H1 (cell line): ENCODE measurements at regions not wholly inside any gene's neighbourhood (a gene's known extent, or its start where the extent isn't known, plus 50 kb on each side); places are given as distances from the start of the nearest gene placed in this dataset.

Experiments
- CTCF ChIA-PET: fragments of 300-600 bp; sonication (Branson Sonifier 250); formaldehyde crosslinking; loops from one replicate; lab custom pipeline; 2021; ENCODE audit not compliant: partially characterized antibody; lab: Charles Lee
- POLR2A ChIA-PET: fragments of 300-600 bp; sonication (Branson Sonifier 250); formaldehyde crosslinking; loops from one replicate; lab custom pipeline; 2021; ENCODE audit warnings: inconsistent platforms; ENCODE audit not compliant: partially characterized antibody; lab: Charles Lee
- DNase-seq, 2 experiments: peaks; one replicate each; pipeline versions ENCODE4 v3.0.0 to v3.0.0-alpha.2; 2010 to 2022; ENCODE audit warnings: low spot score in 2 of 2, low read depth in 1 of 2, mixed read lengths in 1 of 2
- FAIRE-seq: peaks from 2 replicates; lab custom pipeline; 2011; peaks lifted over from hg19 to GRCh38; lab: Jason Lieb, UNC
- H2AFZ ChIP-seq: 2 replicates; pipeline ENCODE4 v1.8.1; 2012; ENCODE audit warnings: low read length, inconsistent platforms
- H2AK5ac ChIP-seq: 2 replicates; pipeline ENCODE4 v1.6.1; 2013; ENCODE audit warnings: low read depth, low read length
- H2BK120ac ChIP-seq: replicated peaks from 2 replicates; pipeline ENCODE3; 2013; ENCODE audit warnings: low read depth, low read length, inconsistent platforms
- H2BK12ac ChIP-seq: 2 replicates; pipeline ENCODE4 v1.6.1; 2013; ENCODE audit warnings: low read depth, low read length
- H2BK15ac ChIP-seq: 2 replicates; pipeline ENCODE4 v1.6.1; 2013; ENCODE audit warnings: low read length
- H2BK20ac ChIP-seq: 2 replicates; pipeline ENCODE4 v1.6.1; 2013; ENCODE audit warnings: low read length
- H2BK5ac ChIP-seq: 2 replicates; pipeline ENCODE4 v1.6.1; 2013; ENCODE audit warnings: low read depth, low read length
- H3K14ac ChIP-seq: 2 replicates; pipeline ENCODE4 v1.6.1; 2013; ENCODE audit warnings: inconsistent platforms; ENCODE audit not compliant: insufficient read length
- H3K18ac ChIP-seq: 2 replicates; pipeline ENCODE4 v1.6.1; 2013; ENCODE audit warnings: low read length; ENCODE audit errors: extremely low read depth
- H3K23ac ChIP-seq: 2 replicates; pipeline ENCODE4 v1.6.1; 2013; ENCODE audit warnings: inconsistent platforms; ENCODE audit not compliant: insufficient read length
- H3K23me2 ChIP-seq: 2 replicates; pipeline ENCODE4 v1.6.1; 2013; ENCODE audit warnings: low read depth, low read length
- H3K27ac ChIP-seq: 2 replicates; pipeline ENCODE4 v1.6.1; 2011; ENCODE audit warnings: low read depth, low read length, inconsistent platforms
- H3K27me3 ChIP-seq, 4 experiments: replicated peaks in 1 of 4; 1 replicate in 1 of 4; 2 replicates in 3 of 4; pipeline versions ENCODE4 v1.6.1 to v1.8.1; 2011 to 2013; ENCODE audit warnings: low read length in 3 of 4, mild to moderate bottlenecking in 3 of 4, inconsistent platforms in 2 of 4, mixed read lengths in 2 of 4, moderate library complexity in 1 of 4; ENCODE audit not compliant: control insufficient read depth in 3 of 4, insufficient read depth in 3 of 4; ENCODE audit errors: extremely low read depth in 1 of 4
- H3K36me3 ChIP-seq, 4 experiments: 2 replicates each; pipeline versions ENCODE4 v1.6.1 to v1.8.1; 2011 to 2013; ENCODE audit warnings: mild to moderate bottlenecking in 4 of 4, low read length in 3 of 4, moderate library complexity in 2 of 4, control low read depth in 1 of 4, inconsistent platforms in 1 of 4; ENCODE audit not compliant: insufficient read depth in 4 of 4, control insufficient read depth in 2 of 4
- H3K4ac ChIP-seq: replicated peaks from 2 replicates; pipeline ENCODE3; 2013; ENCODE audit warnings: low read length, low read depth, mixed read lengths, inconsistent platforms; ENCODE audit not compliant: insufficient read length
- H3K4me1 ChIP-seq, 4 experiments: replicated peaks in 1 of 4; 1 replicate in 1 of 4; 2 replicates in 3 of 4; pipeline versions ENCODE4 v1.6.1 to v1.8.1; 2011 to 2013; ENCODE audit warnings: low read length in 3 of 4, inconsistent platforms in 2 of 4, mixed read lengths in 1 of 4; ENCODE audit not compliant: insufficient read depth in 4 of 4, control insufficient read depth in 3 of 4
- H3K4me2 ChIP-seq, 2 experiments: 2 replicates each; pipeline versions ENCODE4 v1.6.1 to v1.8.1; 2011 to 2013; ENCODE audit warnings: low read depth in 2 of 2, low read length in 2 of 2, control low read depth in 1 of 2, inconsistent platforms in 1 of 2, mild to moderate bottlenecking in 1 of 2; ENCODE audit not compliant: insufficient read depth in 1 of 2
- H3K4me3 ChIP-seq, 4 experiments: fragments of 200-600, 300-600 bp in 1 of 4; sonication (generic), shearing (Covaris generic), sonication (Bioruptor Twin) in 1 of 4; 2 replicates each; pipeline versions ENCODE4 v1.5.1 to v1.8.1; 2011 to 2016; ENCODE audit warnings: low read length in 4 of 4, low read depth in 3 of 4, control low read depth in 2 of 4, inconsistent platforms in 2 of 4, mild to moderate bottlenecking in 2 of 4, mixed read lengths in 1 of 4, moderate library complexity in 1 of 4; ENCODE audit not compliant: insufficient read depth in 2 of 4; ENCODE audit errors: extremely low read depth in 1 of 4
- H3K56ac ChIP-seq: replicated peaks from 2 replicates; pipeline ENCODE3; 2013; ENCODE audit warnings: low read depth, mild to moderate bottlenecking, mixed read lengths, low read length, inconsistent platforms; ENCODE audit not compliant: insufficient read length
- H3K79me1 ChIP-seq: 2 replicates; pipeline ENCODE4 v1.6.1; 2013; ENCODE audit warnings: low read depth, low read length, control low read depth
- H3K79me2 ChIP-seq, 2 experiments: 2 replicates each; pipeline versions ENCODE4 v1.6.1 to v1.8.1; 2012 to 2013; ENCODE audit warnings: low read length in 2 of 2, mild to moderate bottlenecking in 2 of 2, inconsistent platforms in 1 of 2; ENCODE audit not compliant: insufficient read depth in 2 of 2, control insufficient read depth in 1 of 2
- H3K9ac ChIP-seq, 4 experiments: replicated peaks in 1 of 4; 1 replicate in 1 of 4; 2 replicates in 3 of 4; pipeline versions ENCODE4 v1.6.1 to v1.8.1; 2011 to 2013; ENCODE audit warnings: low read depth in 3 of 4, low read length in 3 of 4, control low read depth in 2 of 4, mild to moderate bottlenecking in 2 of 4, moderate library complexity in 2 of 4, inconsistent platforms in 1 of 4; ENCODE audit errors: extremely low read depth in 1 of 4
- H3K9me3 ChIP-seq, 2 experiments: 2 replicates each; pipeline versions ENCODE4 v1.6.1 to v1.8.1; 2012 to 2013; ENCODE audit warnings: mild to moderate bottlenecking in 2 of 2, moderate library complexity in 2 of 2, control low read depth in 1 of 2, inconsistent platforms in 1 of 2, low read depth in 1 of 2, low read length in 1 of 2, mixed read lengths in 1 of 2; ENCODE audit not compliant: insufficient read depth in 2 of 2
- H4K20me1 ChIP-seq, 2 experiments: replicated peaks in 1 of 2; 2 replicates each; pipeline versions ENCODE3 to v1.8.1; 2011 to 2013; ENCODE audit warnings: inconsistent platforms in 2 of 2, low read length in 2 of 2, mild to moderate bottlenecking in 1 of 2; ENCODE audit not compliant: insufficient read depth in 2 of 2, control insufficient read depth in 1 of 2
- H4K5ac ChIP-seq: 2 replicates; pipeline ENCODE4 v1.6.1; 2013; ENCODE audit warnings: low read length, low read depth, mixed read lengths, inconsistent platforms; ENCODE audit not compliant: insufficient read length
- H4K8ac ChIP-seq: 2 replicates; pipeline ENCODE4 v1.8.0; 2013; ENCODE audit warnings: mild to moderate bottlenecking, moderate library complexity, low read length, inconsistent platforms; ENCODE audit not compliant: insufficient read depth; ENCODE audit errors: extremely low read depth
- H4K91ac ChIP-seq: replicated peaks from 2 replicates; pipeline ENCODE3; 2013; ENCODE audit warnings: low read length, mixed read lengths, inconsistent platforms; ENCODE audit not compliant: insufficient read length
- CHD1 ChIP-seq: IDR thresholded peaks from 2 replicates; pipeline ENCODE4 v1.6.1; 2012; ENCODE audit warnings: low read depth, low read length, improper control_type of control experiment
- E2F6 ChIP-seq: IDR thresholded peaks from 2 replicates; pipeline ENCODE4 v1.6.1; 2012; ENCODE audit warnings: inconsistent platforms
- GABPA ChIP-seq: IDR thresholded peaks from 2 replicates; pipeline ENCODE4 v1.6.1; 2011; ENCODE audit warnings: mild to moderate bottlenecking, low read length, moderate library complexity, borderline replicate concordance; ENCODE audit not compliant: insufficient read depth
- HDAC2 ChIP-seq, 2 experiments: fragments of 300-600 bp in 1 of 2; sonication (generic) in 1 of 2; IDR thresholded peaks; 2 replicates each; pipeline ENCODE4 v1.6.1; 2011 to 2012; ENCODE audit warnings: low read depth in 2 of 2, low read length in 2 of 2, mild to moderate bottlenecking in 2 of 2, moderate library complexity in 2 of 2, borderline replicate concordance in 1 of 2, inconsistent platforms in 1 of 2
- HDAC6 ChIP-seq: IDR thresholded peaks from one replicate; pipeline ENCODE4 v1.7.1; 2012; ENCODE audit warnings: low read depth, mild to moderate bottlenecking, inconsistent platforms, low read length, moderate library complexity
- KDM1A ChIP-seq: fragments of 200-600, 300-600 bp; sonication (generic); IDR thresholded peaks from 2 replicates; pipeline ENCODE4 v1.7.1; 2016; ENCODE audit warnings: mild to moderate bottlenecking, low read length, borderline replicate concordance
- KDM5A ChIP-seq: fragments of 200-600 bp; IDR thresholded peaks from 2 replicates; pipeline ENCODE4 v1.7.1; 2012; ENCODE audit warnings: mild to moderate bottlenecking, low read length, inconsistent platforms, mixed read lengths
- NANOG ChIP-seq: IDR thresholded peaks from 2 replicates; pipeline ENCODE4 v1.6.1; 2011; ENCODE audit warnings: low read length, low read depth, mild to moderate bottlenecking, inconsistent platforms; ENCODE audit not compliant: insufficient read depth, poor library complexity, severe bottlenecking
- POLR2A ChIP-seq, 2 experiments: IDR thresholded peaks; 1 replicate in 1 of 2; 2 replicates in 1 of 2; pipeline ENCODE4 v1.6.1; 2011; ENCODE audit warnings: low read depth in 2 of 2, low read length in 2 of 2, mild to moderate bottlenecking in 2 of 2; ENCODE audit errors: control extremely low read depth in 1 of 2
- RBBP5 ChIP-seq: IDR thresholded peaks from 2 replicates; pipeline ENCODE4 v1.7.1; 2012; ENCODE audit warnings: low read depth, mild to moderate bottlenecking, inconsistent platforms, low read length, moderate library complexity, borderline replicate concordance
- SP4 ChIP-seq: IDR thresholded peaks from 2 replicates; pipeline ENCODE4 v1.6.1; 2012; ENCODE audit warnings: low read length, inconsistent platforms
- TAF7 ChIP-seq: optimal IDR thresholded peaks from 2 replicates; pipeline ENCODE3; 2011; ENCODE audit warnings: low read depth, mild to moderate bottlenecking, inconsistent platforms, low read length, moderate library complexity, borderline replicate concordance
- TBP ChIP-seq: IDR thresholded peaks from 2 replicates; pipeline ENCODE4 v1.6.1; 2011; ENCODE audit warnings: low read depth, low read length, improper control_type of control experiment
- TEAD4 ChIP-seq: IDR thresholded peaks from 2 replicates; pipeline ENCODE4 v1.6.1; 2012; ENCODE audit warnings: low read depth, low read length, inconsistent platforms, mixed read lengths
- WGBS, 2 experiments: shearing (Covaris generic) in 1 of 2; methylation state at CpG; one replicate each; pipeline versions ENCODE4 v1.1.6 to v1.1.7; 2013 to 2015; ENCODE audit warnings: low lambda C conversion rate in 2 of 2, mixed read lengths in 2 of 2, inconsistent platforms in 1 of 2, low coverage in 1 of 2, missing lambda C conversion rate in 1 of 2; ENCODE audit not compliant: insufficient replicate concordance in 2 of 2, insufficient coverage in 1 of 2, insufficient read length in 1 of 2; ENCODE audit errors: extremely low coverage in 1 of 2, missing lambda C conversion rate in 1 of 2; 5-methylcytosine and 5-hydroxymethylcytosine counted together

- WGBS, 2 experiments: 40 to 100% methylated on average over 1 to 3 of the region's 3 CpGs
- Histone ChIP-seq H2BK15ac (no peak overlapping the region), H3K27ac (no peak overlapping the region), H2AK5ac (no peak overlapping the region), H3K4me1 (no peaks in the 10 kb centered on the region), H2BK5ac (no peak overlapping the region), H3K9me3 (no peaks in the 10 kb centered on the region), H3K27me3 (no peaks in the 10 kb centered on the region), H4K91ac (no peak overlapping the region), H3K4ac (no peak overlapping the region), H3K9ac (no peak overlapping the region), H3K36me3 (no peaks in the 10 kb centered on the region), H2BK120ac (no peak overlapping the region), H4K20me1 (no peaks in the 10 kb centered on the region), H3K79me2 (no peaks in the 10 kb centered on the region), H3K4me3 (no peak overlapping the region), H2AFZ (no peak overlapping the region), H3K56ac (no peak overlapping the region), H3K23me2 (no peaks in the 10 kb centered on the region), H2BK12ac (no peak overlapping the region), H3K4me2 (no peak overlapping the region), H3K23ac (no peak overlapping the region), H2BK20ac (no peak overlapping the region), H3K14ac (no peak overlapping the region), H3K79me1 (no peaks in the 10 kb centered on the region), H4K8ac (no peak overlapping the region), H3K18ac (no peak overlapping the region), H4K5ac (no peak overlapping the region)
- FAIRE-seq (no peak), DNase-seq (no peak)
- POLR2A ChIA-PET: interaction anchor here (0.8 kb wide), 1 partner anchor 9 kb away, joined by 3 read pairs; no protein-coding TSS in a partner anchor
- CTCF ChIA-PET: interaction anchor here (1.1 kb wide), 2 partner anchors 30 to 59 kb away, joined by 3 read pairs; no protein-coding TSS in a partner anchor
- TF ChIP-seq TEAD4: no peak
- no peak for TF ChIP-seq GABPA
- TF ChIP-seq POLR2A (IDR thresholded peaks at IDR 0.05; ENCODE audit: control extremely low read depth in 1 of 2, low read depth in 2 of 2, low read length in 2 of 2): no peak
- TF ChIP-seq KDM5A: no peak
- TF ChIP-seq E2F6: no peak
- TF ChIP-seq TBP: no peak
- TF ChIP-seq RBBP5: no peak
- TF ChIP-seq HDAC2 (IDR thresholded peaks at IDR 0.05; ENCODE audit: borderline replicate concordance in 1 of 2, low read depth in 2 of 2, low read length in 2 of 2): no peak
- no peak for TF ChIP-seq HDAC6
- no peak for TF ChIP-seq NANOG
- TF ChIP-seq TAF7: no peak
- TF ChIP-seq CHD1: no peak
- no peak for TF ChIP-seq KDM1A
- no peak for TF ChIP-seq SP4
Measured at GRCh38 chr4:44553180-44553579, 98.2 kb downstream of the YIPF7 start.
